Lower leg skin (tissue), 4 donors: ENCODE measurements at regions not wholly inside any gene's neighbourhood (a gene's known extent, or its start where the extent isn't known, plus 50 kb on each side); places are given as distances from the start of the nearest gene placed in this dataset.
A peak's percentile ranks its signal among the peaks of the same experiment; 100 is the strongest.

Experiments
- DNase-seq, 2 donors: peaks; one replicate each; pipeline ENCODE4 v3.0.0-alpha.2; 2019; ENCODE audit warnings: low spot score in 2 of 2
- H3K4me3 ChIP-seq: fragments of 200-600 bp; sonication (generic); 2 replicates; pipeline ENCODE4 v1.5.1; 2017; ENCODE audit warnings: mild to moderate bottlenecking, low read depth; ENCODE audit not compliant: poor library complexity, severe bottlenecking
- POLR2A ChIP-seq, 2 donors: fragments of 450-650 bp; IDR thresholded peaks; one replicate each; pipeline ENCODE4 v1.6.1; 2016 to 2017; ENCODE audit warnings: antibody characterized with exemption in 2 of 2, mild to moderate bottlenecking in 1 of 2, moderate library complexity in 1 of 2
- WGBS, 2 donors: methylation state at CpG; one replicate each; pipeline ENCODE4 v1.1.5; 2018; 5-methylcytosine and 5-hydroxymethylcytosine counted together
- intact Hi-C: fragments of 100-400 bp; cut with DNase I; formaldehyde crosslinking; loops from one replicate; pipeline ENCODE4 v1.15.0; 2023; ENCODE audit warnings: low total_unique reads
- TF ChIP-seq, protein P1 (sequence below), 3 donors: fragments of 450-650 bp; IDR thresholded peaks; one replicate each; pipeline ENCODE4 v1.5.1; 2016; ENCODE audit warnings: antibody characterized with exemption in 3 of 3, mild to moderate bottlenecking in 3 of 3, moderate library complexity in 2 of 3

- WGBS, 2 donors, result 68 to 73% methylated on average over 2 of the region's 2 CpGs
- intact Hi-C loops, result no loop called here
- H3K4me3 ChIP-seq, result no peak overlapping the region
- no peak for TF ChIP-seq POLR2A (IDR thresholded peaks at IDR 0.05)
- TF ChIP-seq, protein P1, sequence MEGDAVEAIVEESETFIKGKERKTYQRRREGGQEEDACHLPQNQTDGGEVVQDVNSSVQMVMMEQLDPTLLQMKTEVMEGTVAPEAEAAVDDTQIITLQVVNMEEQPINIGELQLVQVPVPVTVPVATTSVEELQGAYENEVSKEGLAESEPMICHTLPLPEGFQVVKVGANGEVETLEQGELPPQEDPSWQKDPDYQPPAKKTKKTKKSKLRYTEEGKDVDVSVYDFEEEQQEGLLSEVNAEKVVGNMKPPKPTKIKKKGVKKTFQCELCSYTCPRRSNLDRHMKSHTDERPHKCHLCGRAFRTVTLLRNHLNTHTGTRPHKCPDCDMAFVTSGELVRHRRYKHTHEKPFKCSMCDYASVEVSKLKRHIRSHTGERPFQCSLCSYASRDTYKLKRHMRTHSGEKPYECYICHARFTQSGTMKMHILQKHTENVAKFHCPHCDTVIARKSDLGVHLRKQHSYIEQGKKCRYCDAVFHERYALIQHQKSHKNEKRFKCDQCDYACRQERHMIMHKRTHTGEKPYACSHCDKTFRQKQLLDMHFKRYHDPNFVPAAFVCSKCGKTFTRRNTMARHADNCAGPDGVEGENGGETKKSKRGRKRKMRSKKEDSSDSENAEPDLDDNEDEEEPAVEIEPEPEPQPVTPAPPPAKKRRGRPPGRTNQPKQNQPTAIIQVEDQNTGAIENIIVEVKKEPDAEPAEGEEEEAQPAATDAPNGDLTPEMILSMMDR (IDR thresholded peaks at IDR 0.05), result peak in 1 of 3 donors; percentile 26
- DNase-seq, result no peak
Observed at GRCh38 chr15:53453253-53454105, 306.0 kb downstream of the WDR72 start.

- no peak for DNase-seq
- no peak overlapping the region for H3K4me3 ChIP-seq
- intact Hi-C loops, result no loop called here
- no peak for TF ChIP-seq POLR2A (IDR thresholded peaks at IDR 0.05)
- TF ChIP-seq, protein P1 (IDR thresholded peaks at IDR 0.05), result no peak
- WGBS, 2 donors, result 32 to 43% methylated on average over 7 of the region's 7 CpGs
Observed at GRCh38 chr15:53448232-53449015, 311.0 kb downstream of the WDR72 start.

DNA sequence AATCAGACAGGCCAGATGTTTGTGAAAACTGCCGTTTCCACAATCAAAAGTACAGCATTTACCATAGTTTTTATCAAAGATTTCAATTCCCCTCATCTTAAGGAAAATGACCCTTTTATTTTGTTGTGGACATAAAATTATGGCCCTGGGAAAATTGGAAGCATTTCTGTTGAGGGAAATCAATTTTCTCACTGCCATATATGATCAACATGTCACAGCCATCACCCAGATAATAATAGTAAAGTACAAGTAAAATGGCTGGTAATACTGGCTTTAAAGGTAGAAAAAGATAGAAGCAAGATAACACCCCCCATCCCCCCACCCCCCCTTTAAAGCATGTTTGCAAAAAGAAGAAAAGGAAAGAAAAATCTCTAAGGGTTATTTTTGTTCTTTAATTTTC, 311.7 kb downstream of the WDR72 start:
- WGBS, 2 donors, result 60 to 64% methylated on average over 1 of the region's 1 CpG
- intact Hi-C loops, result no loop called here

DNA sequence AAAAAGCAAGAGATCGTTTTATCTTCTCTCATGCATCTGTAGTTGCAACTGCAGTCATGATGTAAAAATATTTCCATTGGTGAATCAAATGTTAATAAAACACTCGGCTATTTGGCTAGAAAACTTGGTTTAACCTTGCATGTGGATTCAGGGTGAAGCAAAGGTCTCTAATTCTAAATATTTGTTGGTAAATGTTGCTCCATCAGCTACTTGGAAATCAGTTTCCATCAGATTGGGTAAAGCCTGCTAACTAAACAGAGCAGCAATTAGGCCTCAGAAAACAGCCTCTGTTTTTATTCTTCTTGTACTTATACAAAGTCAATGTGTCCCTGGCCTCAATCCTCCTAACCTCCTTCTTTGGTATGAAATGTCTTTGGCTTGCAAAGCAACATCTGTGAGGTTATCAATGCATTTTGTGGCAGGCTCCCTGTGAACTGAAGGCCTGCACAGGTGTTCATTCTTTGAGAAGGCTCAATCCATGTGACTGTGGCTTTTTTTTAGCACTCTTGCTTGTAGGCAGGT, 312.3 kb downstream of the WDR72 start:
- 66 to 81% methylated on average over 2 of the region's 2 CpGs for WGBS, 2 donors
- TF ChIP-seq, protein P1 (IDR thresholded peaks at IDR 0.05), result no peak
- TF ChIP-seq POLR2A (IDR thresholded peaks at IDR 0.05), result no peak
- no peak for DNase-seq
- intact Hi-C loops, result no loop called here
- no peak overlapping the region for H3K4me3 ChIP-seq

More for the DNA sequence above, 311.7 kb downstream of the WDR72 start:
- no peak overlapping the region for H3K4me3 ChIP-seq
- no peak for DNase-seq
- no peak for TF ChIP-seq POLR2A (IDR thresholded peaks at IDR 0.05)
- TF ChIP-seq, protein P1 (IDR thresholded peaks at IDR 0.05), result no peak

GRCh38 chr15:53446376-53446775, 313.1 kb downstream of the WDR72 start:
- intact Hi-C loops, result no loop called here
- no peak for DNase-seq
- no peak for TF ChIP-seq POLR2A (IDR thresholded peaks at IDR 0.05)
- TF ChIP-seq, protein P1 (IDR thresholded peaks at IDR 0.05), result no peak
- H3K4me3 ChIP-seq, result no peak overlapping the region
- 24 to 40% methylated on average over 1 of the region's 1 CpG for WGBS, 2 donors
